ENCODE measurements at regions not wholly inside any gene's neighbourhood (a gene's known extent, or its start where the extent isn't known, plus 50 kb on each side); places are given as distances from the start of the nearest gene placed in this dataset.

DNA sequence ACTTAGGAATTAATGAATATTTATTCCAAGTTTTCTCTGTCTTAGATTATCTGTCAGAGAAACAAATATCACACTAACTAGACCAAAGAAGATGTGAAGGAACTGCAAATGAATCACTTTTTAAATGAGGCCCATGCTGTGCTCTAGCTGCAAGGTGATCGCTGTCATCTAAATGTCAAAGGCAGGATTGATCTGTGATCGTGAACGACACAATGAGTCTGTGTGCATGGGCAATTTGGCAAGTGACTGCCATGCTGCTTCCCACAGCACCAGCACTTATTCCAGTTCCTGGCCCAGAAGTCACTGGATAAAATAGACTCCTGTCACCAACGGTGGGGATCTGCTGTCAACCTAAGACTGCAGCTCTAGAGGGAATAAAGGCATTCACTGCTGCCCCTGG lies 141.2 kb downstream of the TRIM36 start:
- no peak for TF ChIP-seq CTCF (optimal IDR thresholded peaks at IDR 0.05 in 1 of 3, IDR thresholded peaks at IDR 0.05 in 1 of 3, conservative IDR thresholded peaks at IDR 0.05 in 1 of 3; ENCODE audit: extremely low read depth in 1 of 3, insufficient read depth in 2 of 3, low read length in 3 of 3)
- no peak for TF ChIP-seq EZH2 (IDR thresholded peaks at IDR 0.05; ENCODE audit: low read length)
